HG03354 (cell line): ENCODE measurements at regions not wholly inside any gene's neighbourhood (a gene's known extent, or its start where the extent isn't known, plus 50 kb on each side); places are given as distances from the start of the nearest gene placed in this dataset.
"Not testable (repeated sequence)": the region's sequence is repeated elsewhere in the genome, so short reads cannot be mapped to it uniquely, and the experiment has no call there.

Source experiments
- ATAC-seq: cut with Tn5 transposase; IDR thresholded peaks from one replicate; pipeline ENCODE4 v1.9.1; 2021; ENCODE audit warnings: mild to moderate bottlenecking; ENCODE audit not compliant: unreplicated experiment, poor library complexity, severe bottlenecking

GRCh38 chr9:79403495-79403894, 168.3 kb upstream of the TLE4 start:
- no peak for ATAC-seq

- ATAC-seq: no peak
Observed at GRCh38 chr9:79408200-79408599, 163.6 kb upstream of the TLE4 start.

- peak; percentile 64 for ATAC-seq
Observed at GRCh38 chr9:79408617-79409016, 163.1 kb upstream of the TLE4 start.

- ATAC-seq: no peak
Observed at GRCh38 chr9:79409182-79409823, 162.5 kb upstream of the TLE4 start.

GRCh38 chr9:79425840-79426239, 145.9 kb upstream of the TLE4 start:
- ATAC-seq: no peak

GRCh38 chr9:79428422-79428821, 143.3 kb upstream of the TLE4 start:
- no peak for ATAC-seq

- ATAC-seq: no peak
Observed at GRCh38 chr9:79430619-79431018, 141.1 kb upstream of the TLE4 start.

- ATAC-seq: no peak
Observed at GRCh38 chr9:79431019-79431679, 140.6 kb upstream of the TLE4 start.

GRCh38 chr9:79432485-79432884, 139.3 kb upstream of the TLE4 start:
- ATAC-seq: no peak

GRCh38 chr9:79433703-79434102, 138.1 kb upstream of the TLE4 start:
- ATAC-seq: no peak

- ATAC-seq: not testable (repeated sequence)
Observed at GRCh38 chr9:79439221-79439620, 132.5 kb upstream of the TLE4 start.

- ATAC-seq: no peak
Observed at GRCh38 chr9:79446523-79447307, 125.0 kb upstream of the TLE4 start.

GRCh38 chr9:79447308-79447605, 124.5 kb upstream of the TLE4 start:
- ATAC-seq: no peak

GRCh38 chr9:79447762-79448161, 124.0 kb upstream of the TLE4 start:
- ATAC-seq: no peak

GRCh38 chr9:79452265-79452664, 119.5 kb upstream of the TLE4 start:
- no peak for ATAC-seq

- ATAC-seq: no peak
Observed at GRCh38 chr9:79461712-79462111, 110.1 kb upstream of the TLE4 start.

- ATAC-seq: no peak
Observed at GRCh38 chr9:79465156-79465555, 106.6 kb upstream of the TLE4 start.

GRCh38 chr9:79469164-79469563, 102.6 kb upstream of the TLE4 start:
- no peak for ATAC-seq

- no peak for ATAC-seq
Observed at GRCh38 chr9:79470954-79471353, 100.8 kb upstream of the TLE4 start.

GRCh38 chr9:79471580-79472543, 99.9 kb upstream of the TLE4 start:
- ATAC-seq: no peak
